ENCODE measurements at regions not wholly inside any gene's neighbourhood (a gene's known extent, or its start where the extent isn't known, plus 50 kb on each side); places are given as distances from the start of the nearest gene placed in this dataset.

DNA sequence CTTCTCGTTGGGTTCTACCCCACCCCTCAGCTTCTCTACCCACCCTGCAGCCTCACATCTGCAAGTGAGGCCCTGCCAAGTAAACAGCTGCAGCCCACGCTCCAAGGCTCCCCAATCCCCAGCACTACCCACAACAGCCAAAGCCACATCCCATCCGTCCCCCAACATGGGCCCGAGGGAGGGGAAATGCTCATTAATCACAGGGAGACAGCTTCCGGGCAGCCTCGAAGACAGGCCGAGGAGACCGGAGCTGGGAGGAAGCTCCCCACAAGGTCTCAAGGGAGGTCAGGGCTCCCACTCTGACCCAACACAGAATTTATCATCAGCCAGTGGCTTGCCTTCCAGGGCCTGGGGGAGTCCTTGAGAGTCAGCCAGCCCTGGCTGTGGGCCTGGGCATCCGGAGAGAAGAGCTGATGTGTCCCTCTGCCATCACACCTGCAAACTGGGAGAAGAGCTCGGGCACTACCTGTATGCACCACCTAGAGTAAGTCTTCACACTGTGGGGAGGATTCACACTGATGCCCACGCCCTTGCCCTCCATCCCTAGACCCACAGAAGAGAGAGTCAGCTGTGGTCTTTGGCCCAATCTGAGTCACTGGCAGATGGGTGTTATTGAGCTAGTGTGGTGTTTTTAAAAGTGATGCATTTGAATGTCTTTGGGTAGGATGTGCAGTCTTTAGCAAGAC, 115.5 kb upstream of the ZMIZ1 start:
- no peak overlapping the region for H3K4me2 ChIP-seq
- no peaks in the 10 kb centered on the region for H3K79me2 ChIP-seq (ENCODE audit: insufficient read depth)
- H3K4me1 ChIP-seq (ENCODE audit: control insufficient read depth in 1 of 2, insufficient read depth in 2 of 2, low read depth in 1 of 2, low read length in 1 of 2) = peaks cover 0 to 14% of the 10 kb centered on the region in 2 experiments; a peak in 1 of 4 replicates
- no peaks in the 10 kb centered on the region for H3K9me2 ChIP-seq
- ChIA-PET POLR2A (interaction anchor here (0.6 to 1.0 kb wide), 3 partner anchors 11 to 16 kb away, joined by 3 to 5 read pairs (median 3); no protein-coding TSS in a partner anchor), CTCF (interaction anchor here (1.5 kb wide), 1 partner anchor 242 kb away, joined by 6 read pairs; no protein-coding TSS in a partner anchor)
- no peaks in the 10 kb centered on the region for H3K27me3 ChIP-seq (ENCODE audit: insufficient read depth)
- no peak overlapping the region for H3K4me3 ChIP-seq (ENCODE audit: low read depth in 2 of 2, low read length in 1 of 2)
- WGBS (ENCODE audit: low lambda C conversion rate) = 91% methylated on average over 10 of the region's 11 CpGs
- no peak overlapping the region for H3K9ac ChIP-seq
- peaks cover 4% of the 10 kb centered on the region for H3F3A ChIP-seq (replicated peaks; ENCODE audit: insufficient read depth)
- no peak overlapping the region for H3K27ac ChIP-seq (ENCODE audit: low read depth in 2 of 2, low read length in 1 of 2)
- H2AFZ ChIP-seq (ENCODE audit: low read depth) = no peak overlapping the region
- no peaks in the 10 kb centered on the region for H3K9me3 ChIP-seq
- TF ChIP-seq, protein P1, sequence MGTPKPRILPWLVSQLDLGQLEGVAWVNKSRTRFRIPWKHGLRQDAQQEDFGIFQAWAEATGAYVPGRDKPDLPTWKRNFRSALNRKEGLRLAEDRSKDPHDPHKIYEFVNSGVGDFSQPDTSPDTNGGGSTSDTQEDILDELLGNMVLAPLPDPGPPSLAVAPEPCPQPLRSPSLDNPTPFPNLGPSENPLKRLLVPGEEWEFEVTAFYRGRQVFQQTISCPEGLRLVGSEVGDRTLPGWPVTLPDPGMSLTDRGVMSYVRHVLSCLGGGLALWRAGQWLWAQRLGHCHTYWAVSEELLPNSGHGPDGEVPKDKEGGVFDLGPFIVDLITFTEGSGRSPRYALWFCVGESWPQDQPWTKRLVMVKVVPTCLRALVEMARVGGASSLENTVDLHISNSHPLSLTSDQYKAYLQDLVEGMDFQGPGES (IDR thresholded peaks at IDR 0.05; ENCODE audit: low read depth, low read length) = no peak
- TF ChIP-seq YY1 (IDR thresholded peaks at IDR 0.05; ENCODE audit: low read depth) (no peak), ELF1 (IDR thresholded peaks at IDR 0.05) (no peak), NFIC (IDR thresholded peaks at IDR 0.05; ENCODE audit: borderline replicate concordance) (no peak), RCOR1 (IDR thresholded peaks at IDR 0.05; ENCODE audit: low read length) (no peak), MXI1 (IDR thresholded peaks at IDR 0.05; ENCODE audit: low read depth, low read length) (no peak), SMC3 (IDR thresholded peaks at IDR 0.05; ENCODE audit: low read depth, low read length) (no peak)
- no peak for DNase-seq
- no peaks in the 10 kb centered on the region for H3K36me3 ChIP-seq (replicated peaks in 1 of 2; ENCODE audit: control insufficient read depth in 1 of 2, insufficient read depth in 2 of 2, low read length in 1 of 2)
- H4K20me1 ChIP-seq (ENCODE audit: insufficient read depth) = no peaks in the 10 kb centered on the region

DNA sequence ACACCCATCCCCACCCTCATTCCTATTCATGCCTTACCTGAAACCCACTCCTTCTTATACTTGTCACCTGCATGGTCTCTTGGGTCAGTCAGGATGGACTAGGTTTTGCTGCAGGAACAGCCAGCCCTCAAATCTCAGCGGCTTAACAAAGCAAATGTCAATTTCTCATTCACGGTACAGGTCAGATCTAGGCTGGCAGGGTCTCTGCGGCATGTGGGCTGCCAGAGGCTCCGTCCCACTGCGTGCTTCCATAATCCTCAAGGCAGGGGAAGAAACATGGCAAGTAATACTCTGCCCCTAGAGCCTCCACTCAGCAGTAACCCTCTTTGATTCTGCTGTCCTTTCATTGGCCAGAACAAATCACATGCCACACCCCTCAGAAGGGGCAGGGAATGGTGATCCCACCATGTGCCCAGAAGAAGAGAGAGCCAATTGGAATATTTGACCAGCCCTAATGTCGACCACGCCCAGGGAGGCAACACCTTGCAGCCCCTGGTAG, 114.9 kb upstream of the ZMIZ1 start:
- DNase-seq = no peak
- H3K27me3 ChIP-seq (ENCODE audit: insufficient read depth) = no peaks in the 10 kb centered on the region
- H3F3A ChIP-seq (replicated peaks; ENCODE audit: insufficient read depth) = peaks cover 5% of the 10 kb centered on the region
- peaks cover 0 to 10% of the 10 kb centered on the region in 2 experiments; a peak in 1 of 4 replicates for H3K4me1 ChIP-seq (ENCODE audit: control insufficient read depth in 1 of 2, insufficient read depth in 2 of 2, low read depth in 1 of 2, low read length in 1 of 2)
- no peak overlapping the region for H3K4me3 ChIP-seq (ENCODE audit: low read depth in 2 of 2, low read length in 1 of 2)
- TF ChIP-seq TAF1 (IDR thresholded peaks at IDR 0.05; ENCODE audit: borderline replicate concordance, low read depth, low read length) (no peak), RFX5 (IDR thresholded peaks at IDR 0.05; ENCODE audit: low read length) (no peak), NFIC (IDR thresholded peaks at IDR 0.05; ENCODE audit: borderline replicate concordance) (no peak), FOXM1 (IDR thresholded peaks at IDR 0.05; ENCODE audit: low read depth) (no peak), MEF2A (IDR thresholded peaks at IDR 0.05; ENCODE audit: borderline replicate concordance, low read depth) (no peak), FOSL2 (IDR thresholded peaks at IDR 0.05; ENCODE audit: borderline replicate concordance, low read depth) (no peak), RAD21 (IDR thresholded peaks at IDR 0.05; ENCODE audit: low read length) (no peak), JUND (IDR thresholded peaks at IDR 0.05) (no peak), GATA2 (CRISPR knock-in tag; IDR thresholded peaks at IDR 0.05) (no peak), POLR2AphosphoS5 (IDR thresholded peaks at IDR 0.05; ENCODE audit: low read depth, low read length) (no peak), MXI1 (IDR thresholded peaks at IDR 0.05; ENCODE audit: low read depth, low read length) (no peak), GABPA (IDR thresholded peaks at IDR 0.05; ENCODE audit: low read depth) (no peak), NRF1 (IDR thresholded peaks at IDR 0.05; ENCODE audit: low read depth, low read length) (no peak), SMC3 (IDR thresholded peaks at IDR 0.05; ENCODE audit: low read depth, low read length) (no peak), CHD2 (IDR thresholded peaks at IDR 0.05; ENCODE audit: low read length, partially characterized antibody) (no peak), EP300 (IDR thresholded peaks at IDR 0.05; ENCODE audit: borderline replicate concordance in 1 of 2, low read depth in 1 of 2, low read length in 1 of 2) (no peak), ELF1 (IDR thresholded peaks at IDR 0.05) (no peak)
- TF ChIP-seq, protein P2, sequence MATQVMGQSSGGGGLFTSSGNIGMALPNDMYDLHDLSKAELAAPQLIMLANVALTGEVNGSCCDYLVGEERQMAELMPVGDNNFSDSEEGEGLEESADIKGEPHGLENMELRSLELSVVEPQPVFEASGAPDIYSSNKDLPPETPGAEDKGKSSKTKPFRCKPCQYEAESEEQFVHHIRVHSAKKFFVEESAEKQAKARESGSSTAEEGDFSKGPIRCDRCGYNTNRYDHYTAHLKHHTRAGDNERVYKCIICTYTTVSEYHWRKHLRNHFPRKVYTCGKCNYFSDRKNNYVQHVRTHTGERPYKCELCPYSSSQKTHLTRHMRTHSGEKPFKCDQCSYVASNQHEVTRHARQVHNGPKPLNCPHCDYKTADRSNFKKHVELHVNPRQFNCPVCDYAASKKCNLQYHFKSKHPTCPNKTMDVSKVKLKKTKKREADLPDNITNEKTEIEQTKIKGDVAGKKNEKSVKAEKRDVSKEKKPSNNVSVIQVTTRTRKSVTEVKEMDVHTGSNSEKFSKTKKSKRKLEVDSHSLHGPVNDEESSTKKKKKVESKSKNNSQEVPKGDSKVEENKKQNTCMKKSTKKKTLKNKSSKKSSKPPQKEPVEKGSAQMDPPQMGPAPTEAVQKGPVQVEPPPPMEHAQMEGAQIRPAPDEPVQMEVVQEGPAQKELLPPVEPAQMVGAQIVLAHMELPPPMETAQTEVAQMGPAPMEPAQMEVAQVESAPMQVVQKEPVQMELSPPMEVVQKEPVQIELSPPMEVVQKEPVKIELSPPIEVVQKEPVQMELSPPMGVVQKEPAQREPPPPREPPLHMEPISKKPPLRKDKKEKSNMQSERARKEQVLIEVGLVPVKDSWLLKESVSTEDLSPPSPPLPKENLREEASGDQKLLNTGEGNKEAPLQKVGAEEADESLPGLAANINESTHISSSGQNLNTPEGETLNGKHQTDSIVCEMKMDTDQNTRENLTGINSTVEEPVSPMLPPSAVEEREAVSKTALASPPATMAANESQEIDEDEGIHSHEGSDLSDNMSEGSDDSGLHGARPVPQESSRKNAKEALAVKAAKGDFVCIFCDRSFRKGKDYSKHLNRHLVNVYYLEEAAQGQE (IDR thresholded peaks at IDR 0.05; ENCODE audit: low read depth, low read length) = no peak
- TF ChIP-seq, protein P3, sequence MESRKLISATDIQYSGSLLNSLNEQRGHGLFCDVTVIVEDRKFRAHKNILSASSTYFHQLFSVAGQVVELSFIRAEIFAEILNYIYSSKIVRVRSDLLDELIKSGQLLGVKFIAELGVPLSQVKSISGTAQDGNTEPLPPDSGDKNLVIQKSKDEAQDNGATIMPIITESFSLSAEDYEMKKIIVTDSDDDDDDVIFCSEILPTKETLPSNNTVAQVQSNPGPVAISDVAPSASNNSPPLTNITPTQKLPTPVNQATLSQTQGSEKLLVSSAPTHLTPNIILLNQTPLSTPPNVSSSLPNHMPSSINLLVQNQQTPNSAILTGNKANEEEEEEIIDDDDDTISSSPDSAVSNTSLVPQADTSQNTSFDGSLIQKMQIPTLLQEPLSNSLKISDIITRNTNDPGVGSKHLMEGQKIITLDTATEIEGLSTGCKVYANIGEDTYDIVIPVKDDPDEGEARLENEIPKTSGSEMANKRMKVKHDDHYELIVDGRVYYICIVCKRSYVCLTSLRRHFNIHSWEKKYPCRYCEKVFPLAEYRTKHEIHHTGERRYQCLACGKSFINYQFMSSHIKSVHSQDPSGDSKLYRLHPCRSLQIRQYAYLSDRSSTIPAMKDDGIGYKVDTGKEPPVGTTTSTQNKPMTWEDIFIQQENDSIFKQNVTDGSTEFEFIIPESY (IDR thresholded peaks at IDR 0.05; ENCODE audit: borderline replicate concordance, low read depth) = no peak
- H3K9me2 ChIP-seq = no peaks in the 10 kb centered on the region
- H3K79me2 ChIP-seq (ENCODE audit: insufficient read depth) = no peaks in the 10 kb centered on the region
- H3K9me3 ChIP-seq = no peaks in the 10 kb centered on the region
- no peak overlapping the region for H3K4me2 ChIP-seq
- POLR2A ChIA-PET = no interaction called here
- no peak overlapping the region for H2AFZ ChIP-seq (ENCODE audit: low read depth)
- H3K27ac ChIP-seq (ENCODE audit: low read depth in 2 of 2, low read length in 1 of 2) = no peak overlapping the region
- WGBS (ENCODE audit: low lambda C conversion rate) = 86% methylated on average over 4 of the region's 7 CpGs
- H3K9ac ChIP-seq = no peak overlapping the region
- H3K36me3 ChIP-seq (replicated peaks in 1 of 2; ENCODE audit: control insufficient read depth in 1 of 2, insufficient read depth in 2 of 2, low read length in 1 of 2) = no peaks in the 10 kb centered on the region
- H4K20me1 ChIP-seq (ENCODE audit: insufficient read depth) = no peaks in the 10 kb centered on the region
- CTCF ChIA-PET = interaction anchor here (1.5 kb wide), 1 partner anchor 242 kb away, joined by 6 read pairs; no protein-coding TSS in a partner anchor
